ENCODE measurements at regions not wholly inside any gene's neighbourhood (a gene's known extent, or its start where the extent isn't known, plus 50 kb on each side); places are given as distances from the start of the nearest gene placed in this dataset.

DNA sequence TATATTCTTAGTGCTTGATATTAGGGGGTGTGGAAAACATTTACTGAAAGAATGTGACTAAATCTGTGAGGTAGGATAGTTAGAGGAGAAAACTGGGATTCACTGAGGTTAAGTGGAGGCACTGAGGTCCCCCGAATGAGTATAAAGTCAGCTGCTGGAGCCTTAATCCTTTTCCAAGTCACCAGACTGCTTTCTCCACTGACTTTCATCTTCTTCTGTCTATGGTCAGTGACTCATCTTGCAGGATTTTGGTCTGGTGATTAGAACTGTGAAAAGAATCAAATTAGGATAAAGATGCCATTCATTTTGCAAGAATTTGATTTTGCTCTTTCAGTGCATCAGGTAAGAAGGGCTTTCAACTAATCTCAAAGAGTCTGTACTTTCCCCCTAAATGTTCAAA is 89.3 kb upstream of the ALDH1A1 start:
- H3K4me3 ChIP-seq (ENCODE audit: insufficient read depth, low read length, poor library complexity, severe bottlenecking): no peak overlapping the region
- H3K9me3 ChIP-seq (ENCODE audit: insufficient read depth, low read length): no peaks in the 10 kb centered on the region
- H3K9me2 ChIP-seq (replicated peaks; ENCODE audit: insufficient read depth, low read length): no peaks in the 10 kb centered on the region
- H2AFZ ChIP-seq (ENCODE audit: low read depth, low read length, severe bottlenecking): no peak overlapping the region
- H3K27ac ChIP-seq (ENCODE audit: low read depth, low read length): no peak overlapping the region
- H3K9ac ChIP-seq (ENCODE audit: low read length): no peak overlapping the region
- H3K4me2 ChIP-seq (ENCODE audit: low read depth, low read length, poor library complexity, severe bottlenecking): no peak overlapping the region
- H3K79me2 ChIP-seq (ENCODE audit: insufficient read depth, low read length): no peaks in the 10 kb centered on the region
- no peaks in the 10 kb centered on the region for H3F3A ChIP-seq (ENCODE audit: insufficient read depth)
- no peaks in the 10 kb centered on the region for H3K27me3 ChIP-seq (ENCODE audit: low read length)
- H4K20me1 ChIP-seq (ENCODE audit: low read depth, low read length): no peaks in the 10 kb centered on the region
- TF ChIP-seq EZH2phosphoT487 (conservative IDR thresholded peaks at IDR 0.05; ENCODE audit: low read length): no peak
- TF ChIP-seq, protein P1, sequence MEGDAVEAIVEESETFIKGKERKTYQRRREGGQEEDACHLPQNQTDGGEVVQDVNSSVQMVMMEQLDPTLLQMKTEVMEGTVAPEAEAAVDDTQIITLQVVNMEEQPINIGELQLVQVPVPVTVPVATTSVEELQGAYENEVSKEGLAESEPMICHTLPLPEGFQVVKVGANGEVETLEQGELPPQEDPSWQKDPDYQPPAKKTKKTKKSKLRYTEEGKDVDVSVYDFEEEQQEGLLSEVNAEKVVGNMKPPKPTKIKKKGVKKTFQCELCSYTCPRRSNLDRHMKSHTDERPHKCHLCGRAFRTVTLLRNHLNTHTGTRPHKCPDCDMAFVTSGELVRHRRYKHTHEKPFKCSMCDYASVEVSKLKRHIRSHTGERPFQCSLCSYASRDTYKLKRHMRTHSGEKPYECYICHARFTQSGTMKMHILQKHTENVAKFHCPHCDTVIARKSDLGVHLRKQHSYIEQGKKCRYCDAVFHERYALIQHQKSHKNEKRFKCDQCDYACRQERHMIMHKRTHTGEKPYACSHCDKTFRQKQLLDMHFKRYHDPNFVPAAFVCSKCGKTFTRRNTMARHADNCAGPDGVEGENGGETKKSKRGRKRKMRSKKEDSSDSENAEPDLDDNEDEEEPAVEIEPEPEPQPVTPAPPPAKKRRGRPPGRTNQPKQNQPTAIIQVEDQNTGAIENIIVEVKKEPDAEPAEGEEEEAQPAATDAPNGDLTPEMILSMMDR (IDR thresholded peaks at IDR 0.05; ENCODE audit: insufficient read depth, low read length, poor library complexity, severe bottlenecking): no peak
- H3K36me3 ChIP-seq (ENCODE audit: low read length): no peaks in the 10 kb centered on the region

DNA sequence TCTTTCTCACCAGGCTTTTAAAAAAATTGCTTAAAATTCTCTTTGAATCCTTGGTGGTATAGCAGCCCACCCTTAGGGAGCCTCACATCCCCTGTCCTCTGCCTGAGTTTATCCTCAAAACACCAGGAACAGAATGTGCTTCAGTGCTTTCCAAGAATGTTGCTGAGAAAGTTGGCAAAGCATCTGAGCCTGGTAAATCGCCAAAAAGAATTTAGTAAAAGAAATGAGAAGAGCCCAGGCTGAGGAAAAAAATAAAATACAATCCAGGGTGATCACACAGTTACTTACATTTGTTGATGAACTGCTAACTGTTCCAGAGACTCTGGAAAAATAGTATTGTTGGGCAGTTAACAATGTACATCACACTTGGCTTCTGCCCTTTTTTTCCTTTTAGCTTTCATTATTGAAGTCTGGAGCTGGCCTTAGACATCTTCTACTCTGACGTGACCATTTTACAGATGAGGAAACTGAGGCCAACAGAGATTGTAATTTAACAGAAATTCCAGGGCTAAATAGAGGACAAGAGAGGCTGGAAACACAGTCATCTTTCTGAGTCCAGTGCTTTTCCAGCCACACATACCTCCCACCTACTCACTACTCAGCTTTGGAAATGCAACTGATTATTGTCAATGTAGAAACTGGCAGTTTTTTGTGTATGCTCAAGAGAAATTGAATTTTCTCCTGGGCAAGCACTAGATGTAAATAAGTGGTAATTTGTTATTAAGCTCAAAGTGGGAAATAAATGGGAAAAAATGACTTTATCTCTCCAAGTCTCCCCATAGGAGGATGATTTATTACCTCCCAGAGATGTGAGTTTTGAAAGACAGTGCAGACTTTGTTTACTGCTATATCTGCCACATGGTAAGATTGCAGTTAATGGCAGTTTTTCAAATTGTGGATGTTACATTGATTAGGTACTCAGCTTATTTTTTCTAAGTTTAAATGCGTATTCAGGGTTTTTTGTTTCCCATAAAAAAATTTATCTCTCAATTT is 86.7 kb upstream of the ALDH1A1 start:
- Histone ChIP-seq H3K27me3 (ENCODE audit: low read length) (no peaks in the 10 kb centered on the region), H3K36me3 (ENCODE audit: low read length) (no peaks in the 10 kb centered on the region), H4K20me1 (ENCODE audit: low read depth, low read length) (no peaks in the 10 kb centered on the region), H2AFZ (ENCODE audit: low read depth, low read length, severe bottlenecking) (no peak overlapping the region), H3K9me3 (ENCODE audit: insufficient read depth, low read length) (no peaks in the 10 kb centered on the region), H3K9ac (ENCODE audit: low read length) (no peak overlapping the region), H3K79me2 (ENCODE audit: insufficient read depth, low read length) (no peaks in the 10 kb centered on the region), H3F3A (ENCODE audit: insufficient read depth) (no peaks in the 10 kb centered on the region), H3K9me2 (replicated peaks; ENCODE audit: insufficient read depth, low read length) (no peaks in the 10 kb centered on the region), H3K4me2 (ENCODE audit: low read depth, low read length, poor library complexity, severe bottlenecking) (no peak overlapping the region), H3K27ac (ENCODE audit: low read depth, low read length) (no peak overlapping the region), H3K4me3 (ENCODE audit: insufficient read depth, low read length, poor library complexity, severe bottlenecking) (no peak overlapping the region)
- no peak for TF ChIP-seq EZH2phosphoT487 (conservative IDR thresholded peaks at IDR 0.05; ENCODE audit: low read length)
- TF ChIP-seq, protein P1 (IDR thresholded peaks at IDR 0.05; ENCODE audit: insufficient read depth, low read length, poor library complexity, severe bottlenecking): no peak

DNA sequence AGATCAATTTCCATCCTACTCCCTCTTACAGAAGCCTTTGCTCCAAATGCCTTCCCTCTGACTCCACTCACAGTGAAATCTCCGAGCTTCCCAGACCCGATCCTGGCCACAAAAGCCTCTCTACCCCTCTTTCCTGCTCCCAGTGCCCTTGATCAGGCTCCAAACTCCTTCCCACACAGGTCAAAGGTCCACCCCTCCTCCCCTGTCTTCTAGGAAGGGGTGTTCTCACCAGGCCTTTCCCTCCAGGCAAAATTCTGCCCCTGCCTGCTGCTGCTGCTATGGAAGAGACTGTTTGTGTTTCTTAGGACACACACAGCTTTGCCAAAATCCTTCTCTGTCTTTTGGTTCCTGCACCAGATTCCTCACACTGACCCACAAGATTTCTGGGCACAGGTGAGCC is 85.8 kb upstream of the ALDH1A1 start:
- Histone ChIP-seq H3K9me2 (replicated peaks; ENCODE audit: insufficient read depth, low read length) (no peaks in the 10 kb centered on the region), H3K9ac (ENCODE audit: low read length) (no peak overlapping the region), H4K20me1 (ENCODE audit: low read depth, low read length) (no peaks in the 10 kb centered on the region), H3K27ac (ENCODE audit: low read depth, low read length) (no peak overlapping the region), H3K36me3 (ENCODE audit: low read length) (no peaks in the 10 kb centered on the region), H3K27me3 (ENCODE audit: low read length) (no peaks in the 10 kb centered on the region), H3K4me2 (ENCODE audit: low read depth, low read length, poor library complexity, severe bottlenecking) (no peak overlapping the region), H3F3A (ENCODE audit: insufficient read depth) (no peaks in the 10 kb centered on the region), H3K79me2 (ENCODE audit: insufficient read depth, low read length) (no peaks in the 10 kb centered on the region), H3K4me3 (ENCODE audit: insufficient read depth, low read length, poor library complexity, severe bottlenecking) (no peak overlapping the region), H2AFZ (ENCODE audit: low read depth, low read length, severe bottlenecking) (no peak overlapping the region), H3K9me3 (ENCODE audit: insufficient read depth, low read length) (no peaks in the 10 kb centered on the region)
- TF ChIP-seq, protein P1 (IDR thresholded peaks at IDR 0.05; ENCODE audit: insufficient read depth, low read length, poor library complexity, severe bottlenecking): no peak
- TF ChIP-seq EZH2phosphoT487 (conservative IDR thresholded peaks at IDR 0.05; ENCODE audit: low read length): no peak

Measured in SU-DHL-6 (cell line).